ENCODE measurements at regions not wholly inside any gene's neighbourhood (a gene's known extent, or its start where the extent isn't known, plus 50 kb on each side); places are given as distances from the start of the nearest gene placed in this dataset.

DNA sequence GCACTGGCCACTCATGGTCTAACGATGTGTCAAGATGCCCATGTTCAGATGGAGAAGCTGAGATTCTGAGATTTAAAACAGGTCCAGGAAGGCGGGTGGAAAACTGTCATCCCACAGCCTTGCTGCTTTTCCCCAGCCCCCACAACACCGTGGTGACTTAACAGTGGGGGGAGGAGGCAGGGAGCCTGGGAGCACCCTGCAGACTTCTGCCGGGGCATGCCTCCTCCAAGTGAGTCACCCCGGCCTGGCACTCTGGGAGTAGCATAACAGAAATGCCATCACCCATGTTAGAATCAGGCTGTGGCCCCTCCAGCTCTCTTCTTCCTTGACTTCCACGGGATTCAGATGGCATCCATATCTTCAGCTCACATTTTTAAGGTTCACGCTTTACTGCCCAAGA, 164.8 kb downstream of the CBLN1 start:
- 63 to 75% (median 74%) methylated on average over 6 to 7 of the region's 7 CpGs for WGBS, 5 donors
- no peaks in the 10 kb centered on the region for H3K27me3 ChIP-seq
- no peak overlapping the region for H3K27ac ChIP-seq
- no peak overlapping the region for H3K4me3 ChIP-seq
- H3K9me3 ChIP-seq = no peaks in the 10 kb centered on the region
- H3K36me3 ChIP-seq = no peaks in the 10 kb centered on the region
- TF ChIP-seq POLR2AphosphoS5 (IDR thresholded peaks at IDR 0.05) (no peak), EP300 (IDR thresholded peaks at IDR 0.05) (no peak), CTCF (IDR thresholded peaks at IDR 0.05) (no peak), POLR2A (IDR thresholded peaks at IDR 0.05) (no peak)
- intact Hi-C loops (cut with DNase I; ENCODE audit: low total_unique reads) = no loop called here
- DNase-seq = no peak
- no peaks in the 10 kb centered on the region for H3K4me1 ChIP-seq

DNA sequence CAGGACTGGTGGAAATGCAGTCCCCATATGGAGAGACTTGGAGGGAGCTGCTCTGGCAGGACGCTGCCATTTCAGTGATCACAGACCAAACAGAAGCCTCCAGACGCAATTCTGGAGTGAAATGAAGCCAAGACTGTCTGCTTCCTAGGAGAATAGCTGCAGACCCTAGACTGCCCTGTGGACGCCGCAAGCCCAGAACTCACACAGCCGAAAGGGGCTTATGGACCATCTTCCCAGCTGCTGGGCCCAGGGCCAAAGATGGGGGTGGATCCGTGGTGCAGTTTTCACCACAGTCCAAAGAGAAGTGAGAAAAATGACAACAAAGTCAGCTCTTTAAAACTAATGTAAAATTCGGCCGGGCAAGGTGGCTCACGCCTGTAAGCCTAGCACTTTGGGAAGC, 165.7 kb downstream of the CBLN1 start:
- H3K4me1 ChIP-seq = no peaks in the 10 kb centered on the region
- no peak overlapping the region for H3K27ac ChIP-seq
- no peaks in the 10 kb centered on the region for H3K27me3 ChIP-seq
- DNase-seq = no peak
- no peaks in the 10 kb centered on the region for H3K36me3 ChIP-seq
- H3K4me3 ChIP-seq = no peak overlapping the region
- 67 to 82% (median 76%) methylated on average over 8 to 9 of the region's 9 CpGs for WGBS, 5 donors
- TF ChIP-seq EP300 (IDR thresholded peaks at IDR 0.05) (no peak), CTCF (IDR thresholded peaks at IDR 0.05) (no peak), POLR2AphosphoS5 (IDR thresholded peaks at IDR 0.05) (no peak), POLR2A (IDR thresholded peaks at IDR 0.05) (no peak)
- H3K9me3 ChIP-seq = no peaks in the 10 kb centered on the region
- intact Hi-C loops (cut with DNase I; ENCODE audit: low total_unique reads) = no loop called here

GRCh38 chr16:49112754-49113153, 168.9 kb downstream of the CBLN1 start:
- H3K27ac ChIP-seq = no peak overlapping the region
- WGBS, 5 donors = 52 to 61% (median 58%) methylated on average over 5 of the region's 5 CpGs
- intact Hi-C loops (cut with DNase I; ENCODE audit: low total_unique reads) = no loop called here
- peak in 1 of 2 donors; percentile 9 for DNase-seq
- TF ChIP-seq POLR2AphosphoS5 (IDR thresholded peaks at IDR 0.05) (no peak), CTCF (IDR thresholded peaks at IDR 0.05) (no peak), EP300 (IDR thresholded peaks at IDR 0.05) (no peak), POLR2A (IDR thresholded peaks at IDR 0.05) (no peak)
- no peaks in the 10 kb centered on the region for H3K27me3 ChIP-seq
- H3K9me3 ChIP-seq = no peaks in the 10 kb centered on the region
- no peak overlapping the region for H3K4me3 ChIP-seq
- H3K4me1 ChIP-seq = no peaks in the 10 kb centered on the region
- no peaks in the 10 kb centered on the region for H3K36me3 ChIP-seq

DNA sequence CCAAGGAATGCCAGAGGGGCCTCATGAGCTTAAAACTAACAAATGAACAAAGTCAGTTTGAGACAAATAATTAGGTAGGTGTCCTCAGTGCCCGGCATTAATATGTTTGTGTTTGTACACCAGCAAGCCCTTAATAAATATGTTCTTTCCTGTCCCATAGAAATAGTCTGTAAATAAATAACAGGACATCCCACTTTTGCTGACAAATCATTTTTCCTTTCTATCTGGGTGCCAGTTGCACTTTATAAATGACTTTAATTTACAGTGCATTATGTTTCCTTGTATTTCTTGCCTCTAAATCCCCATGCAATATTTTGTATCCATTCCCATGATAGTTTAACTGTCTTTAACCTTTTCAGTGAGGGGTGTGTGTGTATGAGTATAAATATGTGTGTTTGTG, 170.3 kb downstream of the CBLN1 start:
- Histone ChIP-seq H3K9me3 (no peaks in the 10 kb centered on the region), H3K36me3 (no peaks in the 10 kb centered on the region), H3K4me1 (no peaks in the 10 kb centered on the region), H3K27ac (no peak overlapping the region), H3K27me3 (no peaks in the 10 kb centered on the region), H3K4me3 (no peak overlapping the region)
- TF ChIP-seq CTCF (IDR thresholded peaks at IDR 0.05) (no peak), EP300 (IDR thresholded peaks at IDR 0.05) (no peak), POLR2AphosphoS5 (IDR thresholded peaks at IDR 0.05) (no peak), POLR2A (IDR thresholded peaks at IDR 0.05) (no peak)
- intact Hi-C loops (cut with DNase I; ENCODE audit: low total_unique reads) = no loop called here
- WGBS, 5 donors = 30 to 77% (median 53%) methylated on average over 1 of the region's 1 CpG
- DNase-seq = no peak
